Stimulated activated CD8-positive, alpha-beta memory T cell treated with anti-CD3 and anti-CD28 coated beads, Interleukin-15, amount 100 ng/mL, for 1 hour (primary cell): ENCODE measurements at regions not wholly inside any gene's neighbourhood (a gene's known extent, or its start where the extent isn't known, plus 50 kb on each side); places are given as distances from the start of the nearest gene placed in this dataset.
"Not testable (repeated sequence)": the region's sequence is repeated elsewhere in the genome, so short reads cannot be mapped to it uniquely, and the experiment has no call there.

ENCODE experiments used
- DNase-seq: peaks from one replicate; pipeline ENCODE4 v3.0.0-alpha.2; 2020; ENCODE audit warnings: low read depth

- DNase-seq, result not testable (repeated sequence)
These were observed 192.5 kb downstream of the MSX2 start for GRCh38 chr5:174916924-174917323.

- DNase-seq, result no peak
These were observed 191.8 kb downstream of the MSX2 start for GRCh38 chr5:174916227-174916626.

GRCh38 chr5:174911118-174911517 is 186.7 kb downstream of the MSX2 start:
- DNase-seq, result no peak

- DNase-seq, result peak; percentile 10
These were observed 185.9 kb downstream of the MSX2 start for GRCh38 chr5:174910245-174910737.

GRCh38 chr5:174903172-174903732 is 178.9 kb downstream of the MSX2 start:
- DNase-seq, result no peak

GRCh38 chr5:174901336-174901735 is 177.0 kb downstream of the MSX2 start:
- DNase-seq, result no peak

GRCh38 chr5:174900240-174900865 is 176.0 kb downstream of the MSX2 start:
- DNase-seq, result no peak

- DNase-seq, result no peak
These were observed 173.0 kb downstream of the MSX2 start for GRCh38 chr5:174897281-174897950.

GRCh38 chr5:174895360-174895759 is 171.0 kb downstream of the MSX2 start:
- no peak for DNase-seq

GRCh38 chr5:174892742-174893141 is 168.4 kb downstream of the MSX2 start:
- no peak for DNase-seq

- DNase-seq, result not testable (repeated sequence)
These were observed 156.2 kb downstream of the MSX2 start for GRCh38 chr5:174880412-174881200.

- no peak for DNase-seq
These were observed 153.6 kb downstream of the MSX2 start for GRCh38 chr5:174877987-174878386.

- no peak for DNase-seq
These were observed 147.9 kb downstream of the MSX2 start for GRCh38 chr5:174872271-174872670.

GRCh38 chr5:174852143-174852542 is 127.8 kb downstream of the MSX2 start:
- DNase-seq, result no peak

GRCh38 chr5:174850565-174851169 is 126.3 kb downstream of the MSX2 start:
- DNase-seq, result no peak

GRCh38 chr5:174849426-174849825 is 125.0 kb downstream of the MSX2 start:
- DNase-seq, result no peak

GRCh38 chr5:174844971-174845370 is 120.6 kb downstream of the MSX2 start:
- no peak for DNase-seq

GRCh38 chr5:174843263-174844250 is 119.2 kb downstream of the MSX2 start:
- DNase-seq, result no peak

GRCh38 chr5:174840435-174840834 is 116.1 kb downstream of the MSX2 start:
- DNase-seq, result no peak

GRCh38 chr5:174839196-174839595 is 114.8 kb downstream of the MSX2 start:
- no peak for DNase-seq
